H1 (cell line): ENCODE measurements at regions not wholly inside any gene's neighbourhood (a gene's known extent, or its start where the extent isn't known, plus 50 kb on each side); places are given as distances from the start of the nearest gene placed in this dataset.

Experiments used
- CTCF ChIA-PET: fragments of 300-600 bp; sonication (Branson Sonifier 250); formaldehyde crosslinking; loops from one replicate; lab custom pipeline; 2021; ENCODE audit not compliant: partially characterized antibody; lab: Charles Lee
- POLR2A ChIA-PET: fragments of 300-600 bp; sonication (Branson Sonifier 250); formaldehyde crosslinking; loops from one replicate; lab custom pipeline; 2021; ENCODE audit warnings: inconsistent platforms; ENCODE audit not compliant: partially characterized antibody; lab: Charles Lee
- DNase-seq, 2 experiments: peaks; one replicate each; pipeline versions ENCODE4 v3.0.0 to v3.0.0-alpha.2; 2010 to 2022; ENCODE audit warnings: low spot score in 2 of 2, low read depth in 1 of 2, mixed read lengths in 1 of 2
- FAIRE-seq: peaks from 2 replicates; lab custom pipeline; 2011; peaks lifted over from hg19 to GRCh38; lab: Jason Lieb, UNC
- H2AFZ ChIP-seq: 2 replicates; pipeline ENCODE4 v1.8.1; 2012; ENCODE audit warnings: low read length, inconsistent platforms
- H2AK5ac ChIP-seq: 2 replicates; pipeline ENCODE4 v1.6.1; 2013; ENCODE audit warnings: low read depth, low read length
- H2BK120ac ChIP-seq: replicated peaks from 2 replicates; pipeline ENCODE3; 2013; ENCODE audit warnings: low read depth, low read length, inconsistent platforms
- H2BK12ac ChIP-seq: 2 replicates; pipeline ENCODE4 v1.6.1; 2013; ENCODE audit warnings: low read depth, low read length
- H2BK15ac ChIP-seq: 2 replicates; pipeline ENCODE4 v1.6.1; 2013; ENCODE audit warnings: low read length
- H2BK20ac ChIP-seq: 2 replicates; pipeline ENCODE4 v1.6.1; 2013; ENCODE audit warnings: low read length
- H2BK5ac ChIP-seq: 2 replicates; pipeline ENCODE4 v1.6.1; 2013; ENCODE audit warnings: low read depth, low read length
- H3K14ac ChIP-seq: 2 replicates; pipeline ENCODE4 v1.6.1; 2013; ENCODE audit warnings: inconsistent platforms; ENCODE audit not compliant: insufficient read length
- H3K18ac ChIP-seq: 2 replicates; pipeline ENCODE4 v1.6.1; 2013; ENCODE audit warnings: low read length; ENCODE audit errors: extremely low read depth
- H3K23ac ChIP-seq: 2 replicates; pipeline ENCODE4 v1.6.1; 2013; ENCODE audit warnings: inconsistent platforms; ENCODE audit not compliant: insufficient read length
- H3K23me2 ChIP-seq: 2 replicates; pipeline ENCODE4 v1.6.1; 2013; ENCODE audit warnings: low read depth, low read length
- H3K27ac ChIP-seq: 2 replicates; pipeline ENCODE4 v1.6.1; 2011; ENCODE audit warnings: low read depth, low read length, inconsistent platforms
- H3K27me3 ChIP-seq, 4 experiments: replicated peaks in 1 of 4; 1 replicate in 1 of 4; 2 replicates in 3 of 4; pipeline versions ENCODE4 v1.6.1 to v1.8.1; 2011 to 2013; ENCODE audit warnings: low read length in 3 of 4, mild to moderate bottlenecking in 3 of 4, inconsistent platforms in 2 of 4, mixed read lengths in 2 of 4, moderate library complexity in 1 of 4; ENCODE audit not compliant: control insufficient read depth in 3 of 4, insufficient read depth in 3 of 4; ENCODE audit errors: extremely low read depth in 1 of 4
- H3K36me3 ChIP-seq, 4 experiments: 2 replicates each; pipeline versions ENCODE4 v1.6.1 to v1.8.1; 2011 to 2013; ENCODE audit warnings: mild to moderate bottlenecking in 4 of 4, low read length in 3 of 4, moderate library complexity in 2 of 4, control low read depth in 1 of 4, inconsistent platforms in 1 of 4; ENCODE audit not compliant: insufficient read depth in 4 of 4, control insufficient read depth in 2 of 4
- H3K4ac ChIP-seq: replicated peaks from 2 replicates; pipeline ENCODE3; 2013; ENCODE audit warnings: low read length, low read depth, mixed read lengths, inconsistent platforms; ENCODE audit not compliant: insufficient read length
- H3K4me1 ChIP-seq, 4 experiments: replicated peaks in 1 of 4; 1 replicate in 1 of 4; 2 replicates in 3 of 4; pipeline versions ENCODE4 v1.6.1 to v1.8.1; 2011 to 2013; ENCODE audit warnings: low read length in 3 of 4, inconsistent platforms in 2 of 4, mixed read lengths in 1 of 4; ENCODE audit not compliant: insufficient read depth in 4 of 4, control insufficient read depth in 3 of 4
- H3K4me2 ChIP-seq, 2 experiments: 2 replicates each; pipeline versions ENCODE4 v1.6.1 to v1.8.1; 2011 to 2013; ENCODE audit warnings: low read depth in 2 of 2, low read length in 2 of 2, control low read depth in 1 of 2, inconsistent platforms in 1 of 2, mild to moderate bottlenecking in 1 of 2; ENCODE audit not compliant: insufficient read depth in 1 of 2
- H3K4me3 ChIP-seq, 4 experiments: fragments of 200-600, 300-600 bp in 1 of 4; sonication (generic), shearing (Covaris generic), sonication (Bioruptor Twin) in 1 of 4; 2 replicates each; pipeline versions ENCODE4 v1.5.1 to v1.8.1; 2011 to 2016; ENCODE audit warnings: low read length in 4 of 4, low read depth in 3 of 4, control low read depth in 2 of 4, inconsistent platforms in 2 of 4, mild to moderate bottlenecking in 2 of 4, mixed read lengths in 1 of 4, moderate library complexity in 1 of 4; ENCODE audit not compliant: insufficient read depth in 2 of 4; ENCODE audit errors: extremely low read depth in 1 of 4
- H3K56ac ChIP-seq: replicated peaks from 2 replicates; pipeline ENCODE3; 2013; ENCODE audit warnings: low read depth, mild to moderate bottlenecking, mixed read lengths, low read length, inconsistent platforms; ENCODE audit not compliant: insufficient read length
- H3K79me1 ChIP-seq: 2 replicates; pipeline ENCODE4 v1.6.1; 2013; ENCODE audit warnings: low read depth, low read length, control low read depth
- H3K79me2 ChIP-seq, 2 experiments: 2 replicates each; pipeline versions ENCODE4 v1.6.1 to v1.8.1; 2012 to 2013; ENCODE audit warnings: low read length in 2 of 2, mild to moderate bottlenecking in 2 of 2, inconsistent platforms in 1 of 2; ENCODE audit not compliant: insufficient read depth in 2 of 2, control insufficient read depth in 1 of 2
- H3K9ac ChIP-seq, 4 experiments: replicated peaks in 1 of 4; 1 replicate in 1 of 4; 2 replicates in 3 of 4; pipeline versions ENCODE4 v1.6.1 to v1.8.1; 2011 to 2013; ENCODE audit warnings: low read depth in 3 of 4, low read length in 3 of 4, control low read depth in 2 of 4, mild to moderate bottlenecking in 2 of 4, moderate library complexity in 2 of 4, inconsistent platforms in 1 of 4; ENCODE audit errors: extremely low read depth in 1 of 4
- H3K9me3 ChIP-seq, 2 experiments: 2 replicates each; pipeline versions ENCODE4 v1.6.1 to v1.8.1; 2012 to 2013; ENCODE audit warnings: mild to moderate bottlenecking in 2 of 2, moderate library complexity in 2 of 2, control low read depth in 1 of 2, inconsistent platforms in 1 of 2, low read depth in 1 of 2, low read length in 1 of 2, mixed read lengths in 1 of 2; ENCODE audit not compliant: insufficient read depth in 2 of 2
- H4K20me1 ChIP-seq, 2 experiments: replicated peaks in 1 of 2; 2 replicates each; pipeline versions ENCODE3 to v1.8.1; 2011 to 2013; ENCODE audit warnings: inconsistent platforms in 2 of 2, low read length in 2 of 2, mild to moderate bottlenecking in 1 of 2; ENCODE audit not compliant: insufficient read depth in 2 of 2, control insufficient read depth in 1 of 2
- H4K5ac ChIP-seq: 2 replicates; pipeline ENCODE4 v1.6.1; 2013; ENCODE audit warnings: low read length, low read depth, mixed read lengths, inconsistent platforms; ENCODE audit not compliant: insufficient read length
- H4K8ac ChIP-seq: 2 replicates; pipeline ENCODE4 v1.8.0; 2013; ENCODE audit warnings: mild to moderate bottlenecking, moderate library complexity, low read length, inconsistent platforms; ENCODE audit not compliant: insufficient read depth; ENCODE audit errors: extremely low read depth
- H4K91ac ChIP-seq: replicated peaks from 2 replicates; pipeline ENCODE3; 2013; ENCODE audit warnings: low read length, mixed read lengths, inconsistent platforms; ENCODE audit not compliant: insufficient read length
- CBX5 ChIP-seq: fragments of 300-800, 300-1000 bp; sonication (generic); IDR thresholded peaks from 2 replicates; pipeline ENCODE4 v1.7.1; 2016; ENCODE audit warnings: antibody characterized with exemption, low read length, low read depth
- MAX ChIP-seq: IDR thresholded peaks from 2 replicates; pipeline ENCODE4 v1.6.1; 2012; ENCODE audit warnings: inconsistent platforms
- PHF8 ChIP-seq: fragments of 200-600 bp; sonication (generic); conservative IDR thresholded peaks from 2 replicates; pipeline ENCODE4 v1.7.1; 2012; ENCODE audit warnings: low read depth, mild to moderate bottlenecking, inconsistent platforms, low read length, moderate library complexity
- RAD21 ChIP-seq, 2 experiments: IDR thresholded peaks in 1 of 2; conservative IDR thresholded peaks in 1 of 2; 2 replicates each; pipeline ENCODE4 v1.6.1; 2011; ENCODE audit warnings: low read depth in 2 of 2, low read length in 2 of 2, improper control_type of control experiment in 1 of 2, inconsistent platforms in 1 of 2, mild to moderate bottlenecking in 1 of 2, moderate library complexity in 1 of 2
- RXRA ChIP-seq: IDR thresholded peaks from 2 replicates; pipeline ENCODE4 v1.6.1; 2011; ENCODE audit warnings: low read depth, mild to moderate bottlenecking, low read length, moderate library complexity; ENCODE audit not compliant: insufficient read depth
- SP4 ChIP-seq: IDR thresholded peaks from 2 replicates; pipeline ENCODE4 v1.6.1; 2012; ENCODE audit warnings: low read length, inconsistent platforms
- USF2 ChIP-seq: IDR thresholded peaks from 2 replicates; pipeline ENCODE4 v1.6.1; 2011; ENCODE audit warnings: low read length, improper control_type of control experiment
- WGBS, 2 experiments: shearing (Covaris generic) in 1 of 2; methylation state at CpG; one replicate each; pipeline versions ENCODE4 v1.1.6 to v1.1.7; 2013 to 2015; ENCODE audit warnings: low lambda C conversion rate in 2 of 2, mixed read lengths in 2 of 2, inconsistent platforms in 1 of 2, low coverage in 1 of 2, missing lambda C conversion rate in 1 of 2; ENCODE audit not compliant: insufficient replicate concordance in 2 of 2, insufficient coverage in 1 of 2, insufficient read length in 1 of 2; ENCODE audit errors: extremely low coverage in 1 of 2, missing lambda C conversion rate in 1 of 2; 5-methylcytosine and 5-hydroxymethylcytosine counted together

- no peak overlapping the region for H4K91ac ChIP-seq
- no peaks in the 10 kb centered on the region for H3K79me1 ChIP-seq
- no peak overlapping the region for H3K4ac ChIP-seq
- no peak overlapping the region for H3K9ac ChIP-seq
- no peak overlapping the region for H2BK20ac ChIP-seq
- H3K23ac ChIP-seq: no peak overlapping the region
- no peaks in the 10 kb centered on the region; a peak in 1 of 4 replicates for H3K9me3 ChIP-seq
- no peak overlapping the region for H3K4me3 ChIP-seq
- H3K18ac ChIP-seq: no peak overlapping the region
- H3K79me2 ChIP-seq: no peaks in the 10 kb centered on the region
- H4K20me1 ChIP-seq: no peaks in the 10 kb centered on the region
- no peak overlapping the region for H3K27ac ChIP-seq
- H3K27me3 ChIP-seq: no peaks in the 10 kb centered on the region
- no peak overlapping the region for H2AFZ ChIP-seq
- no peaks in the 10 kb centered on the region for H3K36me3 ChIP-seq
- DNase-seq (no peak), FAIRE-seq (no peak)
- H3K23me2 ChIP-seq: no peaks in the 10 kb centered on the region
- H3K4me2 ChIP-seq: no peak overlapping the region
- H3K56ac ChIP-seq: no peak overlapping the region
- no peak overlapping the region for H4K5ac ChIP-seq
- H3K4me1 ChIP-seq: no peaks in the 10 kb centered on the region
- no peak overlapping the region for H2BK5ac ChIP-seq
- H3K14ac ChIP-seq: no peak overlapping the region
- no peak overlapping the region for H2BK120ac ChIP-seq
- ChIA-PET CTCF (interaction anchor here (1.1 to 1.2 kb wide), 2 partner anchors 23 to 716 kb away, joined by 3 read pairs; no protein-coding TSS in a partner anchor), POLR2A (no interaction called here)
- H2BK15ac ChIP-seq: no peak overlapping the region
- H4K8ac ChIP-seq: no peak overlapping the region
- WGBS, 2 experiments: 84% methylated on average over 13 of the region's 14 CpGs; no CpG with 5 or more reads in 1 of the 2 experiments
- H2AK5ac ChIP-seq: no peak overlapping the region
- H2BK12ac ChIP-seq: no peak overlapping the region
- no peak for TF ChIP-seq CBX5
- TF ChIP-seq RAD21 (IDR thresholded peaks at IDR 0.05 in 1 of 2, conservative IDR thresholded peaks at IDR 0.05 in 1 of 2; ENCODE audit: low read depth in 2 of 2, low read length in 2 of 2): no peak
- TF ChIP-seq MAX: no peak
- TF ChIP-seq SP4: no peak
- TF ChIP-seq RXRA: no peak
- no peak for TF ChIP-seq PHF8
- no peak for TF ChIP-seq USF2
Measured at GRCh38 chr20:48503166-48503815, 324.5 kb downstream of the PREX1 start.
